ENCODE measurements at regions not wholly inside any gene's neighbourhood (a gene's known extent, or its start where the extent isn't known, plus 50 kb on each side); places are given as distances from the start of the nearest gene placed in this dataset.

DNA sequence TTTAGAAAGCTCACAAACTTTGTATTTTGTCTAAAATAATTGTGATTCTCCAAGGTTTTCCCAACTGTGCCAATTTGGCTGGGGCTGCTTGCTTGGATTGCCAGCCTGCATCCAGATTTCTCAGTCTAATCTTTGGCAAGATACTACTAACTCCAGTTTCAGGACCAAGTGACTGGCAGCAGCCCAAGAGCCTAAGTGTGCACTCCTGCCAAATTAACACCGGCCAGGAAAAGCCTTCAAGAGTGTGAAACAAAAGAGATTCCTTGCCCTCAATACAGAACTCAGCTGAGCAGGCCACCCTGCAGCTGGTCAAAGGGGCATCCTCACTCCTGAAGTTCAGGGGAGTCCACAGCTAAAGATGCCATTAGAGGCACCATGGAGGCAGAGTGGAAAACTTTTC is 589.0 kb upstream of the ACVR2A start:
- no peak for DNase-seq (ENCODE audit: low read depth)
- H3K4me3 ChIP-seq (ENCODE audit: low read depth, low read length) = no peak overlapping the region
- TF ChIP-seq, protein P1, sequence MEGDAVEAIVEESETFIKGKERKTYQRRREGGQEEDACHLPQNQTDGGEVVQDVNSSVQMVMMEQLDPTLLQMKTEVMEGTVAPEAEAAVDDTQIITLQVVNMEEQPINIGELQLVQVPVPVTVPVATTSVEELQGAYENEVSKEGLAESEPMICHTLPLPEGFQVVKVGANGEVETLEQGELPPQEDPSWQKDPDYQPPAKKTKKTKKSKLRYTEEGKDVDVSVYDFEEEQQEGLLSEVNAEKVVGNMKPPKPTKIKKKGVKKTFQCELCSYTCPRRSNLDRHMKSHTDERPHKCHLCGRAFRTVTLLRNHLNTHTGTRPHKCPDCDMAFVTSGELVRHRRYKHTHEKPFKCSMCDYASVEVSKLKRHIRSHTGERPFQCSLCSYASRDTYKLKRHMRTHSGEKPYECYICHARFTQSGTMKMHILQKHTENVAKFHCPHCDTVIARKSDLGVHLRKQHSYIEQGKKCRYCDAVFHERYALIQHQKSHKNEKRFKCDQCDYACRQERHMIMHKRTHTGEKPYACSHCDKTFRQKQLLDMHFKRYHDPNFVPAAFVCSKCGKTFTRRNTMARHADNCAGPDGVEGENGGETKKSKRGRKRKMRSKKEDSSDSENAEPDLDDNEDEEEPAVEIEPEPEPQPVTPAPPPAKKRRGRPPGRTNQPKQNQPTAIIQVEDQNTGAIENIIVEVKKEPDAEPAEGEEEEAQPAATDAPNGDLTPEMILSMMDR (IDR thresholded peaks at IDR 0.05; ENCODE audit: control insufficient read depth, extremely low read depth, insufficient read depth) = no peak

DNA sequence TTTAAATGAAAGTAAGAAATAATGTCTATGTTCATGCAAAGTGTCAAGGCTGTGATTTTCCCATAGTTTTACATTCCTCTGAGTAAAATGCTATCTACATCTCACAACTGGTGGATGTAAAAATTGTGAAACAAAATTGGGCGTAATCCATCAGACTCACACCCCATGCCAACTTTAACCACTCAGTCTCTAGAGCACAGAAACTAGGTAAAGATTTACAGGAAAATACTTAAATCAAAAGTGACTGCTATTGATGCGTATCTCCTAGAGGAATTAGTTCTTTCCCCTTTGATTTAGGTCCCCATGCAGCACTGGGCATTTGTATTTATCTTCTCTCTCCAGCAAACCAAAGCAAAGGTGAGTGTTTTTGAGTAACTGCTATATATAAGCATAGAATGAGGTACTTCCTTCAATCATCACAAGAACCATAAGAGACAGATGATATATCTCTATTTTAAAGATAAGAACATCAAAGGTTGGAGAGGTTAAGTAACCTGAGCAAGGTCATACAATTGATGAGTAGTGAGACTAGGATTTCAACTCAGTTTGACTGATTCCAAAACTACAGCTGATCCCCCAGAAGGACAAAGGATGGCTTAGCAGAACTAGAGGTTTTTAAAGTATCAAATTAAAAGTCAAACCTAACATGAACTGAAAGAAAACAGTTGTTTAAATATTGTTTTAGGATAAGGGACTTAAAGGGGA is 594.0 kb upstream of the ACVR2A start:
- TF ChIP-seq, protein P1 (IDR thresholded peaks at IDR 0.05; ENCODE audit: control insufficient read depth, extremely low read depth, insufficient read depth) = no peak
- H3K4me3 ChIP-seq (ENCODE audit: low read depth, low read length) = no peak overlapping the region
- DNase-seq (ENCODE audit: low read depth) = no peak

DNA sequence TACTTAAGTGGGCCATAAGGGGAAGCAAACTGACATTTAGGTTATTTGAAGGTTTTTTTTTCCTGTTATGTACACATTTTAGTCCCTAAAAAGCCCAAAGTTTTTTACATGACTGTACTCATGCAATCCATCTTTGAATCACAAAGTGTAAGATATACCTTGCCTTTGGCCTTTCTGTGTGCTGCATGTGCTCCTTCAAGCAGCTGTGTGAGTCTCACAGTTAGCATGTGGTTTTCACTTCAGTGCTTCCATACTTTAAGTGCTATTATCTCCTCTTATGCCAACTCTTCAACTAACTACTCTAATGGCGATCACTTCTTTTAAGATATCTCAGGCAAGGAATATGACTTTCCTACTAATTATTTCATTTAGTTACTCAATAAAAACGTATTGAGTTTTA is 597.1 kb upstream of the ACVR2A start:
- TF ChIP-seq, protein P1 (IDR thresholded peaks at IDR 0.05; ENCODE audit: control insufficient read depth, extremely low read depth, insufficient read depth) = no peak
- H3K4me3 ChIP-seq (ENCODE audit: low read depth, low read length) = no peak overlapping the region
- no peak for DNase-seq (ENCODE audit: low read depth)

DNA sequence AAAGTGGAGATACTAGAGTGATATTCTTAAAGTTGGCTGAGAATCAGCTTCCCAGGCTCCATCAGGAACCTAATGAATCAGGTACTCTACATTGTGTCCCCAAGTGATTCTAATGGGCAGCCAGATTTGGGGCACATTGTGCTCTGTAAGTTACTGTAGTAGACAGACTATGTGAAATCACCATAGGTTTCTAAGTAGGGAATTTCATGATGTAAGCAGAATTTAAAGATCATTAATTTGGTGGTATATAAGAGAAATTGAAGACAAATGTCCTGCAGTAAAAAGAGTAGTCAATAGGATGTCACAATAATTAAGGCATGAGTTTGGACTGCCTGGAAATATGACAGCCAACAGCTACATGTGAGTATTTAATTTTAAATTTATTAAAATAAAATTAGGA is 602.4 kb upstream of the ACVR2A start:
- no peak for DNase-seq (ENCODE audit: low read depth)

DNA sequence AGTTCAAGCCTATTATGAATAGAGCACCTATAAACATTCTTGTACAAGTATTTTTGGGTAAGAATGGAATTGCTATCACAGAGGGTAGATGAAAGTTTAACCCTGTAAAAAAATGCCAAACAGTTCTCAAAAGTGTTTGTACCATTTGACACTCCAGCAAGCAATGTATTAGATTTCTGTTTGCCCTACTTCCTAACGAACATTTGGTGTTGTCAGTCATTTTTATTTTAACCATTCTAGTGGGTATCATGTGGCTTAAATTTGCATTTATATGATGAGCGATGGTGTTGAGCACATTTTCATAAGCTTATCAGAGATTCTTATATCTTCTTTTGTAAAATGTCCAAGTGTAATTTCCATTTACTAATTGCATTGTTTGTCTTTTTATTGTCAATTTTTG is 608.2 kb upstream of the ACVR2A start:
- TF ChIP-seq, protein P1 (IDR thresholded peaks at IDR 0.05; ENCODE audit: control insufficient read depth, extremely low read depth, insufficient read depth) = no peak
- no peak for DNase-seq (ENCODE audit: low read depth)
- H3K4me3 ChIP-seq (ENCODE audit: low read depth, low read length) = no peak overlapping the region

More for the DNA sequence above, 602.4 kb upstream of the ACVR2A start:
- TF ChIP-seq, protein P1 (IDR thresholded peaks at IDR 0.05; ENCODE audit: control insufficient read depth, extremely low read depth, insufficient read depth) = no peak
- H3K4me3 ChIP-seq (ENCODE audit: low read depth, low read length) = no peak overlapping the region

DNA sequence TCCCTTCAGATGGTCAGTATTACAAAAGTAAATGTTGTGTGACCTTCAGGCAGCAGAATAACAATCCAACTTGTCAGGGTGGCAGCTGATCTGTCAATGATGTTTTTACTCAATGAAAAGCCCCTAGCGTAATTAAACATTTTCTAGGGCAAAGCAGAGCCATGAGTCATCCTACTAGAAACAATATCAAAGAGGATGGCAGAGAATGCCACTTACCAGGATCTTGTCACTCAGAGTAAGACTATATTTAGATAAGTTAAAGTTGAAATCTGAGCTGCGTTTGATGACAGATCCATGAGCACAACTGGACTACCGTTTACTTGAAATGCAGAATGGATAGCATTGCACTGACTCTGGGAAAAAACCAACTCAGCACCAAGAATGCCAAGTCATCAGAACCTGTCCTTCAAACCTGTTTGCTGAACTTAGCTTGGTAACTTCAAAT is 612.6 kb upstream of the ACVR2A start:
- DNase-seq (ENCODE audit: low read depth) = no peak
- no peak overlapping the region for H3K4me3 ChIP-seq (ENCODE audit: low read depth, low read length)
- TF ChIP-seq, protein P1 (IDR thresholded peaks at IDR 0.05; ENCODE audit: control insufficient read depth, extremely low read depth, insufficient read depth) = no peak

DNA sequence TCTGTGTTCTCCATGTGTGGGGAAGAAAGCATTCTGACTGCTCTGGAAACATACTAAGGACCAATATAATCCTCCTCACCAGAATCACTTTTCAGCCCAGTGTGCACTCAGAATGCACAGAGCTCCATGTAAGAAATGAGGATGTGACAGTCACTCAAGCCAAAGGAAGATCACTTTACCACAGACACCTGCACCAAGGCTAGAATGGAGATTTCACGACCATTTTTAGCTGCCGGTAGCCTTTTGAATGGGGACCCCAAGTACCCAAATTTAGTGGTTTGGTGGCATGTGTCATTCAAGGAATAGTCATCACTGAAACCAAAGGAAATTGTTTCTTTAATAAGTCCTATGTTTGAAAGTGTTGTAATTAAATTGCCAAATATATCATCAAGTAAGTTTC is 613.2 kb upstream of the ACVR2A start:
- TF ChIP-seq, protein P1 (IDR thresholded peaks at IDR 0.05; ENCODE audit: control insufficient read depth, extremely low read depth, insufficient read depth) = no peak
- DNase-seq (ENCODE audit: low read depth) = no peak
- H3K4me3 ChIP-seq (ENCODE audit: low read depth, low read length) = no peak overlapping the region
